DMS 273 (cell line): ENCODE measurements at regions not wholly inside any gene's neighbourhood (a gene's known extent, or its start where the extent isn't known, plus 50 kb on each side); places are given as distances from the start of the nearest gene placed in this dataset.
"Not testable (repeated sequence)": the region's sequence is repeated elsewhere in the genome, so short reads cannot be mapped to it uniquely, and the experiment has no call there.

Experiments
- DNase-seq: peaks from one replicate; lab custom pipeline; 2025; ENCODE audit not compliant: unreplicated experiment; lab: John Stamatoyannopoulos, UW

- no peak for DNase-seq
Observed at GRCh38 chr6:112459758-112460304, 112.7 kb downstream of the RFPL4B start.

- DNase-seq = no peak
Observed at GRCh38 chr6:112464901-112465665, 118.0 kb downstream of the RFPL4B start.

- DNase-seq = peak; percentile 18
Observed at GRCh38 chr6:112466373-112467151, 119.4 kb downstream of the RFPL4B start.

GRCh38 chr6:112468359-112468758 lies 121.2 kb downstream of the RFPL4B start:
- DNase-seq = no peak

- DNase-seq = no peak
Observed at GRCh38 chr6:112469306-112469705, 122.2 kb downstream of the RFPL4B start.

GRCh38 chr6:112470376-112470775 lies 123.2 kb downstream of the RFPL4B start:
- no peak for DNase-seq

GRCh38 chr6:112470950-112471349 lies 123.8 kb downstream of the RFPL4B start:
- DNase-seq = no peak

GRCh38 chr6:112475083-112475482 lies 128.0 kb downstream of the RFPL4B start:
- DNase-seq = peak; percentile 51

- no peak for DNase-seq
Observed at GRCh38 chr6:112477125-112477524, 130.0 kb downstream of the RFPL4B start.

- DNase-seq = no peak
Observed at GRCh38 chr6:112478036-112478435, 130.9 kb downstream of the RFPL4B start.

- DNase-seq = not testable (repeated sequence)
Observed at GRCh38 chr6:112479975-112480374, 132.8 kb downstream of the RFPL4B start.

GRCh38 chr6:112480553-112480952 lies 133.4 kb downstream of the RFPL4B start:
- DNase-seq = no peak

- no peak for DNase-seq
Observed at GRCh38 chr6:112481211-112481610, 134.1 kb downstream of the RFPL4B start.

- no peak for DNase-seq
Observed at GRCh38 chr6:112482373-112482772, 135.2 kb downstream of the RFPL4B start.

GRCh38 chr6:112485120-112485826 lies 138.1 kb downstream of the RFPL4B start:
- DNase-seq = peak; percentile 21

GRCh38 chr6:112485827-112486212 lies 138.7 kb downstream of the RFPL4B start:
- DNase-seq = no peak

GRCh38 chr6:112486454-112486853 lies 139.3 kb downstream of the RFPL4B start:
- no peak for DNase-seq

- no peak for DNase-seq
Observed at GRCh38 chr6:112488238-112488637, 141.1 kb downstream of the RFPL4B start.

GRCh38 chr6:112501705-112502104 lies 154.6 kb downstream of the RFPL4B start:
- peak; percentile 86 for DNase-seq

GRCh38 chr6:112502351-112503090 lies 155.4 kb downstream of the RFPL4B start:
- DNase-seq = peak; percentile 41
